SK-N-SH (cell line): ENCODE measurements at regions not wholly inside any gene's neighbourhood (a gene's known extent, or its start where the extent isn't known, plus 50 kb on each side); places are given as distances from the start of the nearest gene placed in this dataset.

Experiments
- CTCF ChIA-PET: fragments of 300-600, 350-600 bp; formaldehyde crosslinking; extraction: SDS; loops from one replicate; lab custom pipeline; 2021; lab: Yijun Ruan, JAX
- POLR2A ChIA-PET: fragments of 350-600 bp; sonication (Branson Sonifier 250); formaldehyde crosslinking; extraction: SDS; loops from one replicate; lab custom pipeline; 2020; ENCODE audit warnings: antibody characterized with exemption, inconsistent platforms; lab: Yijun Ruan, JAX
- DNase-seq: peaks from one replicate; pipeline ENCODE4 v3.0.0; 2012
- H2AFZ ChIP-seq: fragments of 200-600 bp; sonication (generic); 2 replicates; pipeline ENCODE4 v1.8.1; 2016; ENCODE audit warnings: antibody characterized with exemption, mild to moderate bottlenecking, low read depth
- H3F3A ChIP-seq: fragments of 200-600 bp; sonication (generic); replicated peaks from 2 replicates; pipeline ENCODE3; 2016; ENCODE audit warnings: antibody characterized with exemption, mild to moderate bottlenecking; ENCODE audit not compliant: insufficient read depth
- H3K27ac ChIP-seq, 2 experiments: fragments of 200-500 bp in 1 of 2; fragments of 200-600 bp in 1 of 2; sonication (Bioruptor generic) in 1 of 2; sonication (generic), shearing (Covaris generic) in 1 of 2; 2 replicates each; pipeline versions ENCODE4 v1.5.1 to v1.6.1; 2014 to 2016; ENCODE audit warnings: low read depth in 2 of 2, inconsistent platforms in 1 of 2, low read length in 1 of 2, mild to moderate bottlenecking in 1 of 2, mixed read lengths in 1 of 2
- H3K27me3 ChIP-seq: fragments of 200-600 bp; sonication (generic), shearing (Covaris generic); 2 replicates; pipeline ENCODE4 v1.6.1; 2016; ENCODE audit warnings: mixed run types; ENCODE audit not compliant: insufficient read depth
- H3K36me3 ChIP-seq, 2 experiments: fragments of 200-500 bp in 1 of 2; fragments of 200-600 bp in 1 of 2; sonication (Bioruptor generic) in 1 of 2; sonication (generic) in 1 of 2; replicated peaks in 1 of 2; 2 replicates each; pipeline versions ENCODE3 to v1.5.1; 2014 to 2016; ENCODE audit warnings: low read length in 1 of 2, mild to moderate bottlenecking in 1 of 2; ENCODE audit not compliant: insufficient read depth in 2 of 2, control insufficient read depth in 1 of 2
- H3K4me1 ChIP-seq, 2 experiments: fragments of 200-500 bp in 1 of 2; fragments of 200-600 bp in 1 of 2; sonication (Bioruptor generic) in 1 of 2; sonication (generic), shearing (Covaris generic) in 1 of 2; 2 replicates each; pipeline versions ENCODE4 v1.5.1 to v1.6.1; 2014 to 2016; ENCODE audit warnings: low read depth in 1 of 2, low read length in 1 of 2, mixed run types in 1 of 2; ENCODE audit not compliant: insufficient read depth in 2 of 2, control insufficient read depth in 1 of 2
- H3K4me2 ChIP-seq: fragments of 200-600 bp; sonication (generic), shearing (Covaris generic); 2 replicates; pipeline ENCODE4 v1.6.1; 2017; ENCODE audit warnings: mixed run types
- H3K4me3 ChIP-seq, 2 experiments: fragments of 200-500 bp in 1 of 2; fragments of 200-600 bp in 1 of 2; sonication (Bioruptor generic) in 1 of 2; sonication (generic), shearing (Covaris generic) in 1 of 2; 2 replicates each; pipeline versions ENCODE4 v1.5.1 to v1.8.1; 2014 to 2016; ENCODE audit warnings: low read depth in 2 of 2, inconsistent platforms in 1 of 2, low read length in 1 of 2, mild to moderate bottlenecking in 1 of 2, mixed read lengths in 1 of 2, moderate library complexity in 1 of 2
- H3K79me2 ChIP-seq: fragments of 200-600 bp; sonication (generic); 2 replicates; pipeline ENCODE4 v1.8.1; 2017; ENCODE audit warnings: mild to moderate bottlenecking; ENCODE audit not compliant: insufficient read depth
- H3K9ac ChIP-seq: fragments of 200-600 bp; sonication (generic); 2 replicates; pipeline ENCODE4 v1.6.1; 2017; ENCODE audit warnings: mixed run types
- H3K9me2 ChIP-seq: fragments of 200-600 bp; sonication (generic); 2 replicates; pipeline ENCODE4 v1.6.1; 2017; ENCODE audit warnings: mixed run types
- H3K9me3 ChIP-seq: fragments of 200-600 bp; sonication (generic); 2 replicates; pipeline ENCODE4 v1.6.1; 2017; ENCODE audit warnings: mixed run types, mild to moderate bottlenecking, moderate library complexity
- H4K20me1 ChIP-seq: fragments of 200-600 bp; sonication (generic); 2 replicates; pipeline ENCODE4 v1.6.1; 2017; ENCODE audit warnings: mild to moderate bottlenecking, mixed run types; ENCODE audit not compliant: insufficient read depth
- CHD2 ChIP-seq: fragments of 150-350 bp; IDR thresholded peaks from 2 replicates; pipeline ENCODE4 v1.6.1; 2018; ENCODE audit warnings: low read length; ENCODE audit not compliant: partially characterized antibody
- ELF1 ChIP-seq: IDR thresholded peaks from 2 replicates; pipeline ENCODE4 v1.4.0; 2012
- EP300 ChIP-seq, 2 experiments: IDR thresholded peaks; 2 replicates each; pipeline versions ENCODE4 v1.4.0 to v1.6.1; 2012; ENCODE audit warnings: borderline replicate concordance in 1 of 2, low read depth in 1 of 2, low read length in 1 of 2
- GATA2 ChIP-seq: sonication (generic); formaldehyde crosslinking; IDR thresholded peaks from 2 replicates; pipeline ENCODE4 v1.5.0; 2020; ENCODE audit warnings: mild to moderate bottlenecking, missing genetic modification reagents
- MEF2A ChIP-seq: IDR thresholded peaks from 2 replicates; pipeline ENCODE4 v1.4.0; 2012; ENCODE audit warnings: low read depth, borderline replicate concordance
- NFIC ChIP-seq: IDR thresholded peaks from 2 replicates; pipeline ENCODE4 v1.4.0; 2012; ENCODE audit warnings: borderline replicate concordance
- NRF1 ChIP-seq: IDR thresholded peaks from 2 replicates; pipeline ENCODE4 v1.6.1; 2012; ENCODE audit warnings: low read depth, mild to moderate bottlenecking, low read length
- POLR2AphosphoS5 ChIP-seq: IDR thresholded peaks from 2 replicates; pipeline ENCODE4 v1.6.1; 2012; ENCODE audit warnings: low read depth, low read length
- RFX5 ChIP-seq: IDR thresholded peaks from 2 replicates; pipeline ENCODE4 v1.6.1; 2012; ENCODE audit warnings: mild to moderate bottlenecking, improper control_type of control experiment, low read length
- RXRA ChIP-seq: IDR thresholded peaks from 2 replicates; pipeline ENCODE4 v1.4.0; 2012; ENCODE audit warnings: low read depth, mild to moderate bottlenecking, borderline replicate concordance
- TAF1 ChIP-seq: IDR thresholded peaks from 2 replicates; pipeline ENCODE4 v1.6.1; 2012; ENCODE audit warnings: low read depth, mild to moderate bottlenecking, low read length, moderate library complexity, borderline replicate concordance
- TCF12 ChIP-seq: IDR thresholded peaks from 2 replicates; pipeline ENCODE4 v1.4.0; 2012
- TEAD4 ChIP-seq: IDR thresholded peaks from 2 replicates; pipeline ENCODE4 v1.4.0; 2012; ENCODE audit warnings: mild to moderate bottlenecking, borderline replicate concordance; ENCODE audit not compliant: insufficient read depth
- WGBS: methylation state at CpG from one replicate; pipeline ENCODE4 v1.1.6; 2017; ENCODE audit warnings: low lambda C conversion rate; 5-methylcytosine and 5-hydroxymethylcytosine counted together
- TF ChIP-seq, protein P1 (sequence below): fragments of 200-600 bp; sonication (generic); IDR thresholded peaks from 2 replicates; pipeline ENCODE4 v1.6.1; 2017; ENCODE audit warnings: antibody characterized with exemption, mild to moderate bottlenecking, moderate library complexity
- TF ChIP-seq, protein P2 (sequence below): IDR thresholded peaks from 2 replicates; pipeline ENCODE4; 2012
- TF ChIP-seq, protein P3 (sequence below): IDR thresholded peaks from 2 replicates; pipeline ENCODE4 v1.4.0; 2012; ENCODE audit warnings: low read depth
- TF ChIP-seq, protein P4 (sequence below): fragments of 150-350 bp; IDR thresholded peaks from 2 replicates; pipeline ENCODE4 v1.6.1; 2017; ENCODE audit warnings: antibody characterized with exemption, low read length, low read depth, borderline replicate concordance
- TF ChIP-seq, protein P5 (sequence below): IDR thresholded peaks from 2 replicates; pipeline ENCODE4 v1.4.0; 2012; ENCODE audit warnings: low read depth, borderline replicate concordance

DNA sequence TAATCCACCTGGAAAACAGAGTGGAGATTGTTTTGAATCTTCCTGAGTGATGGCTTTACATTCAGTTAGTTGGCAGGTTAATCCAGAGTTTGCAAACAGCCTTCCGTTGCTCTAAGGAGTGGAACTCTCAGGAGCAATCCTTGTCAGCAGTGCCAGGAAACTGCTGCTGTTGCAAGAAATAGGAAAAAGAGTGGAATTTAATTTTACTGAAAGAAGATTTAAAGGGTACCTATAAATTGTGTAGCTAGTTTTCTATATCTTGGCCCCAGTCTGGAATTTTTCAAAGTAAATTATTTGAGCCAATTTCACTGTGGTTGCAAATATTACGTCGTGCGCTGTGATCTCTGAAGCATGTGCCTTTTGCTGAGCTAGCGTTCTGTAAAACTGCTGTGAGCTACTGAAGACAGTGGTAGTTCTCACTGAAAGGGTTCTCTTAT, 55.5 kb upstream of the SLC5A12 start:
- CTCF ChIA-PET: interaction anchor here (0.6 to 0.9 kb wide), 2 partner anchors 382 to 552 kb away, joined by 3 to 4 read pairs; no protein-coding TSS in a partner anchor
- 86% methylated on average over 5 of the region's 5 CpGs for WGBS
- Histone ChIP-seq H3K9me2 (no peaks in the 10 kb centered on the region), H3K79me2 (no peaks in the 10 kb centered on the region), H3K9ac (peak overlapping the region; percentile 7; the same call in 1 of the 2 replicates), H2AFZ (peak overlapping the region; percentile 68; the same call in 1 of the 2 replicates), H3K9me3 (no peaks in the 10 kb centered on the region), H3K4me2 (peak overlapping the region; percentile 45), H3F3A (peaks cover 27% of the 10 kb centered on the region), H3K36me3 (no peaks in the 10 kb centered on the region), H3K27ac (peak overlapping the region in 1 of 2 experiments; percentile 69; a peak in 1 of 4 replicates), H3K4me3 (no peak overlapping the region), H3K27me3 (no peaks in the 10 kb centered on the region), H3K4me1 (peaks cover 0 to 37% of the 10 kb centered on the region in 2 experiments; a peak in 3 of 4 replicates), H4K20me1 (no peaks in the 10 kb centered on the region)
- POLR2A ChIA-PET: no interaction called here
- TF ChIP-seq, protein P1, sequence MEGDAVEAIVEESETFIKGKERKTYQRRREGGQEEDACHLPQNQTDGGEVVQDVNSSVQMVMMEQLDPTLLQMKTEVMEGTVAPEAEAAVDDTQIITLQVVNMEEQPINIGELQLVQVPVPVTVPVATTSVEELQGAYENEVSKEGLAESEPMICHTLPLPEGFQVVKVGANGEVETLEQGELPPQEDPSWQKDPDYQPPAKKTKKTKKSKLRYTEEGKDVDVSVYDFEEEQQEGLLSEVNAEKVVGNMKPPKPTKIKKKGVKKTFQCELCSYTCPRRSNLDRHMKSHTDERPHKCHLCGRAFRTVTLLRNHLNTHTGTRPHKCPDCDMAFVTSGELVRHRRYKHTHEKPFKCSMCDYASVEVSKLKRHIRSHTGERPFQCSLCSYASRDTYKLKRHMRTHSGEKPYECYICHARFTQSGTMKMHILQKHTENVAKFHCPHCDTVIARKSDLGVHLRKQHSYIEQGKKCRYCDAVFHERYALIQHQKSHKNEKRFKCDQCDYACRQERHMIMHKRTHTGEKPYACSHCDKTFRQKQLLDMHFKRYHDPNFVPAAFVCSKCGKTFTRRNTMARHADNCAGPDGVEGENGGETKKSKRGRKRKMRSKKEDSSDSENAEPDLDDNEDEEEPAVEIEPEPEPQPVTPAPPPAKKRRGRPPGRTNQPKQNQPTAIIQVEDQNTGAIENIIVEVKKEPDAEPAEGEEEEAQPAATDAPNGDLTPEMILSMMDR: no peak
- TF ChIP-seq, protein P2, sequence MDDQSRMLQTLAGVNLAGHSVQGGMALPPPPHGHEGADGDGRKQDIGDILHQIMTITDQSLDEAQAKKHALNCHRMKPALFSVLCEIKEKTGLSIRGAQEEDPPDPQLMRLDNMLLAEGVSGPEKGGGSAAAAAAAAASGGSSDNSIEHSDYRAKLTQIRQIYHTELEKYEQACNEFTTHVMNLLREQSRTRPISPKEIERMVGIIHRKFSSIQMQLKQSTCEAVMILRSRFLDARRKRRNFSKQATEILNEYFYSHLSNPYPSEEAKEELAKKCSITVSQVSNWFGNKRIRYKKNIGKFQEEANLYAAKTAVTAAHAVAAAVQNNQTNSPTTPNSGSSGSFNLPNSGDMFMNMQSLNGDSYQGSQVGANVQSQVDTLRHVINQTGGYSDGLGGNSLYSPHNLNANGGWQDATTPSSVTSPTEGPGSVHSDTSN: no peak
- TF ChIP-seq NRF1 (no peak), RXRA (no peak), TEAD4 (no peak), CHD2 (no peak), GATA2 (CRISPR knock-in tag) (no peak), ELF1 (no peak), EP300 (IDR thresholded peaks at IDR 0.05; ENCODE audit: borderline replicate concordance in 1 of 2, low read depth in 1 of 2, low read length in 1 of 2) (no peak)
- TF ChIP-seq, protein P3, sequence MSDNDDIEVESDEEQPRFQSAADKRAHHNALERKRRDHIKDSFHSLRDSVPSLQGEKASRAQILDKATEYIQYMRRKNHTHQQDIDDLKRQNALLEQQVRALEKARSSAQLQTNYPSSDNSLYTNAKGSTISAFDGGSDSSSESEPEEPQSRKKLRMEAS: no peak
- TF ChIP-seq, protein P4, sequence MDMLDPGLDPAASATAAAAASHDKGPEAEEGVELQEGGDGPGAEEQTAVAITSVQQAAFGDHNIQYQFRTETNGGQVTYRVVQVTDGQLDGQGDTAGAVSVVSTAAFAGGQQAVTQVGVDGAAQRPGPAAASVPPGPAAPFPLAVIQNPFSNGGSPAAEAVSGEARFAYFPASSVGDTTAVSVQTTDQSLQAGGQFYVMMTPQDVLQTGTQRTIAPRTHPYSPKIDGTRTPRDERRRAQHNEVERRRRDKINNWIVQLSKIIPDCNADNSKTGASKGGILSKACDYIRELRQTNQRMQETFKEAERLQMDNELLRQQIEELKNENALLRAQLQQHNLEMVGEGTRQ: no peak
- DNase-seq: no peak

DNA sequence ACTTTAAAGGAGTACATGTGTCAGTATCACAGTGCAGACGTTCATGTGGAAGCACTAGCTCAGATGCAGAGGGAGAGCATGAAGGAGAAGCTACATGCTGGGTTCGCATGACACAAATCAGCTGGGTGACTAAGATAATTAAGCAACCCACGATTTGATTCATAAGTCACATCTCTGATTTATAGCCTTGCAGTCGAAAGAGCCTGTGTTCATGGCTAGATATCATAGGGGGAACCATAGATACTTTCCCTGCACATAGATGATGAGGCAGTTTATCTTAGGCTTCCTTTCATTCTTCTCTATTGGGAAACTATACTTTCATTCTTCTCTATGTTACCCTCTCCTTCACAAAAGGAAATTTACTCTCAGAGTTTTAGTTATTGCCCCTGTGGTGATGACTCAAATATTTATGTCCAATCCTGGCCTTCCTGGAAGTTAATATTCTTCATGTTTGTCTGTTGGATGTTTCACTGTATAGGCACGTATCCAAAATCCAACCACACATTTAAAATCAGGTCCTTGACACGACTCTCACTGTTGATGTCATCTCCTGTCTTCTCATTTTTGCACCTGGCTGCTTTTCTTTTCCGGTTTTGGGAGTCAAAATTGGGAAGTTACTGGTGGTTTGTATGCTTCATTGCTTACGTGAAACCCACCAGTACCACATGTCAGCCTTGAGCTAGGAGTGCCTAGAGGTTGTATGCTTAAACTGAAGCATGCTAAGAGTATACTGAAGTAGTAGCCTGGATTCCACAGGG, 56.3 kb upstream of the SLC5A12 start:
- ChIA-PET POLR2A (no interaction called here), CTCF (interaction anchor here (0.9 kb wide), 1 partner anchor 381 kb away, joined by 3 read pairs; no protein-coding TSS in a partner anchor)
- Histone ChIP-seq H3K9ac (peak overlapping the region; percentile 9), H2AFZ (peak overlapping the region; percentile 68), H3K27ac (peak overlapping the region in 1 of 2 experiments; percentile 69), H3K9me2 (no peaks in the 10 kb centered on the region), H3K4me3 (no peak overlapping the region), H3K4me1 (peaks cover 0 to 37% of the 10 kb centered on the region in 2 experiments; a peak in 3 of 4 replicates), H3K4me2 (peak overlapping the region; percentile 45), H3K36me3 (no peaks in the 10 kb centered on the region), H3K27me3 (no peaks in the 10 kb centered on the region), H3F3A (peaks cover 27% of the 10 kb centered on the region), H4K20me1 (no peaks in the 10 kb centered on the region), H3K79me2 (no peaks in the 10 kb centered on the region), H3K9me3 (no peaks in the 10 kb centered on the region)
- no peak for DNase-seq
- 36% methylated on average over 8 of the region's 8 CpGs for WGBS
- no peak for TF ChIP-seq NRF1
- no peak for TF ChIP-seq TEAD4
- peak; percentile 57 for TF ChIP-seq NFIC
- peak; percentile 39 for TF ChIP-seq TCF12
- TF ChIP-seq, protein P5, sequence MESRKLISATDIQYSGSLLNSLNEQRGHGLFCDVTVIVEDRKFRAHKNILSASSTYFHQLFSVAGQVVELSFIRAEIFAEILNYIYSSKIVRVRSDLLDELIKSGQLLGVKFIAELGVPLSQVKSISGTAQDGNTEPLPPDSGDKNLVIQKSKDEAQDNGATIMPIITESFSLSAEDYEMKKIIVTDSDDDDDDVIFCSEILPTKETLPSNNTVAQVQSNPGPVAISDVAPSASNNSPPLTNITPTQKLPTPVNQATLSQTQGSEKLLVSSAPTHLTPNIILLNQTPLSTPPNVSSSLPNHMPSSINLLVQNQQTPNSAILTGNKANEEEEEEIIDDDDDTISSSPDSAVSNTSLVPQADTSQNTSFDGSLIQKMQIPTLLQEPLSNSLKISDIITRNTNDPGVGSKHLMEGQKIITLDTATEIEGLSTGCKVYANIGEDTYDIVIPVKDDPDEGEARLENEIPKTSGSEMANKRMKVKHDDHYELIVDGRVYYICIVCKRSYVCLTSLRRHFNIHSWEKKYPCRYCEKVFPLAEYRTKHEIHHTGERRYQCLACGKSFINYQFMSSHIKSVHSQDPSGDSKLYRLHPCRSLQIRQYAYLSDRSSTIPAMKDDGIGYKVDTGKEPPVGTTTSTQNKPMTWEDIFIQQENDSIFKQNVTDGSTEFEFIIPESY: no peak
- TF ChIP-seq MEF2A: no peak
- no peak for TF ChIP-seq TAF1
- TF ChIP-seq, protein P2: peak; percentile 52
- TF ChIP-seq POLR2AphosphoS5: peak; percentile 13; the same call in 1 of the 2 replicates
- no peak for TF ChIP-seq RXRA
- no peak for TF ChIP-seq RFX5
- no peak for TF ChIP-seq CHD2
